Stimulated activated CD4-positive, alpha-beta T cell treated with anti-CD3 and anti-CD28 coated beads, Interleukin-12 subunit alpha, Interleukin-12 subunit beta, amount 100 ng/mL, for 24 hours (primary cell): ENCODE measurements at regions not wholly inside any gene's neighbourhood (a gene's known extent, or its start where the extent isn't known, plus 50 kb on each side); places are given as distances from the start of the nearest gene placed in this dataset.
"Not testable (repeated sequence)": the region's sequence is repeated elsewhere in the genome, so short reads cannot be mapped to it uniquely, and the experiment has no call there.

ENCODE experiments used
- DNase-seq, 2 experiments: peaks; one replicate each; pipeline ENCODE4 v3.0.0-alpha.2; 2020; ENCODE audit warnings: low read depth in 2 of 2

- DNase-seq = no peak
Observed at GRCh38 chrX:47776292-47777006, 60.3 kb upstream of the ZNF81 start.

- no peak for DNase-seq
Observed at GRCh38 chrX:47772764-47773163, 63.9 kb upstream of the ZNF81 start.

- DNase-seq = no peak
Observed at GRCh38 chrX:47771473-47771872, 65.2 kb upstream of the ZNF81 start.

GRCh38 chrX:47762826-47763225 lies 73.9 kb upstream of the ZNF81 start:
- DNase-seq = not testable (repeated sequence)

- no peak for DNase-seq
Observed at GRCh38 chrX:47752685-47753084, 84.0 kb upstream of the ZNF81 start.

- DNase-seq = peak in 1 of 2 experiments; percentile 11
Observed at GRCh38 chrX:47751670-47752069, 85.0 kb upstream of the ZNF81 start.

GRCh38 chrX:47749185-47749967 lies 87.3 kb upstream of the ZNF81 start:
- no peak for DNase-seq

GRCh38 chrX:47748576-47748975 lies 88.1 kb upstream of the ZNF81 start:
- DNase-seq = no peak

GRCh38 chrX:47746446-47746845 lies 87.5 kb upstream of the UXT start:
- no peak for DNase-seq

GRCh38 chrX:47745416-47745815 lies 86.4 kb upstream of the UXT start:
- no peak for DNase-seq

- no peak for DNase-seq
Observed at GRCh38 chrX:47743504-47743903, 84.5 kb upstream of the UXT start.

- not testable (repeated sequence) for DNase-seq
Observed at GRCh38 chrX:47738870-47739269, 79.9 kb upstream of the UXT start.

GRCh38 chrX:47723689-47724088 lies 64.7 kb upstream of the UXT start:
- peak in 1 of 2 experiments; percentile 5 for DNase-seq

GRCh38 chrX:47723083-47723482 lies 64.1 kb upstream of the UXT start:
- no peak for DNase-seq

GRCh38 chrX:47722260-47722659 lies 63.3 kb upstream of the UXT start:
- DNase-seq = no peak

GRCh38 chrX:47715078-47715477 lies 56.1 kb upstream of the UXT start:
- DNase-seq = not testable (repeated sequence)

GRCh38 chrX:47712675-47713074 lies 53.7 kb upstream of the UXT start:
- DNase-seq = not testable (repeated sequence)

- DNase-seq = no peak
Observed at GRCh38 chrX:47710252-47710651, 51.3 kb upstream of the UXT start.
